DOHH2 (cell line): ENCODE measurements at regions not wholly inside any gene's neighbourhood (a gene's known extent, or its start where the extent isn't known, plus 50 kb on each side); places are given as distances from the start of the nearest gene placed in this dataset.
"Not testable (repeated sequence)": the region's sequence is repeated elsewhere in the genome, so short reads cannot be mapped to it uniquely, and the experiment has no call there.

ENCODE experiments used
- H3F3A ChIP-seq: fragments of 200-600 bp; sonication (generic), shearing (Covaris generic); 2 replicates; pipeline ENCODE4 v1.6.0; 2016; ENCODE audit warnings: antibody characterized with exemption, mild to moderate bottlenecking; ENCODE audit not compliant: control insufficient read depth, insufficient read depth
- H3K27ac ChIP-seq: fragments of 200-600 bp; sonication (generic); 2 replicates; pipeline ENCODE4 v1.5.1; 2014; ENCODE audit warnings: low read depth, mild to moderate bottlenecking, low read length, moderate library complexity
- H3K27me3 ChIP-seq: fragments of 200-600 bp; sonication (generic); 2 replicates; pipeline ENCODE4 v1.6.1; 2014; ENCODE audit warnings: mild to moderate bottlenecking, low read length, mixed read lengths; ENCODE audit not compliant: control insufficient read depth
- H3K36me3 ChIP-seq: fragments of 200-600 bp; sonication (generic); 2 replicates; pipeline ENCODE4 v1.6.1; 2014; ENCODE audit warnings: mild to moderate bottlenecking, low read length, moderate library complexity, mixed read lengths; ENCODE audit not compliant: control insufficient read depth
- H3K4me1 ChIP-seq: fragments of 200-600 bp; sonication (generic); 2 replicates; pipeline ENCODE4 v1.6.1; 2014; ENCODE audit warnings: mild to moderate bottlenecking, low read length, mixed read lengths; ENCODE audit not compliant: control insufficient read depth
- H3K4me2 ChIP-seq: fragments of 200-600 bp; sonication (generic); 2 replicates; pipeline ENCODE4 v1.6.0; 2014; ENCODE audit warnings: mild to moderate bottlenecking, low read length, moderate library complexity
- H3K4me3 ChIP-seq: fragments of 200-600 bp; sonication (generic); 2 replicates; pipeline ENCODE4 v1.5.1; 2014; ENCODE audit warnings: mild to moderate bottlenecking, low read length, mixed read lengths
- H3K79me2 ChIP-seq: fragments of 200-600 bp; sonication (generic); 2 replicates; pipeline ENCODE4 v1.6.1; 2014; ENCODE audit warnings: mild to moderate bottlenecking, low read length, mixed read lengths; ENCODE audit not compliant: control insufficient read depth
- H3K9me2 ChIP-seq: fragments of 200-600 bp; sonication (generic); replicated peaks from 2 replicates; pipeline ENCODE4 v1.6.1; 2014; ENCODE audit warnings: mild to moderate bottlenecking, low read length, mixed read lengths; ENCODE audit not compliant: control insufficient read depth
- H3K9me3 ChIP-seq: fragments of 200-600 bp; sonication (generic); 2 replicates; pipeline ENCODE4 v1.6.1; 2014; ENCODE audit warnings: antibody characterized with exemption, low read length, mixed read lengths; ENCODE audit not compliant: control insufficient read depth, insufficient read depth
- H4K20me1 ChIP-seq: fragments of 200-600 bp; sonication (generic); 2 replicates; pipeline ENCODE4 v1.6.0; 2014; ENCODE audit warnings: low read depth, mild to moderate bottlenecking, antibody characterized with exemption, low read length, moderate library complexity; ENCODE audit not compliant: control insufficient read depth, insufficient read depth
- CTCF ChIP-seq: fragments of 200-600 bp; sonication (generic); IDR thresholded peaks from one replicate; pipeline ENCODE4 v1.5.1; 2014; ENCODE audit warnings: antibody characterized with exemption, mild to moderate bottlenecking, low read depth, low read length; ENCODE audit not compliant: poor library complexity, severe bottlenecking
- EZH2phosphoT487 ChIP-seq: fragments of 200-600 bp; sonication (generic); IDR thresholded peaks from 2 replicates; pipeline ENCODE4 v1.6.1; 2017; ENCODE audit warnings: borderline replicate concordance, mild to moderate bottlenecking, antibody characterized with exemption, low read length, moderate library complexity, mixed read lengths

GRCh38 chrX:99988532-99988931 lies 421.5 kb downstream of the PCDH19 start:
- H3K27ac ChIP-seq, H3K27me3 ChIP-seq: not testable (repeated sequence)

GRCh38 chrX:99973572-99974226 lies 436.4 kb downstream of the PCDH19 start:
- no peak for TF ChIP-seq CTCF

More at GRCh38 chrX:99988532-99988931, 421.5 kb downstream of the PCDH19 start:
- H3K9me2 ChIP-seq, H3K4me3 ChIP-seq, H3K36me3 ChIP-seq, H3K79me2 ChIP-seq, H3F3A ChIP-seq, H3K9me3 ChIP-seq, H4K20me1 ChIP-seq, H3K4me1 ChIP-seq, H3K4me2 ChIP-seq: not testable (repeated sequence)

DNA sequence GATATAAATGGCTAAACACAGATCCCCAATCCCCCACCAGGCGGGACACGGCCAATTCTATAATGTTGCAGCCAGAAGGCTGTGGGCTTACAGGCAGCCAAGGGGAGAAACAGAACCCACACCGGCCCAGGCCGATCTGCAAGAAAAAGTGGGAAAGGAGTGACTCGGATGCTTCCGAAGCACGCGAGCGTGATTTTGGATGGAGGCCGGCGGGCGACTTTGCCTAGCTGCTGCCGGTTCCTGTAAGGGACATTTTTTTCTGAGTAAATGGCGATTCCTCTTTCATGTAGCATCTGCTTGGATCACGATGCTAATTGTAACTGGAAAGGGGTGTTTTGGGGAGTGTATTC lies 470.2 kb downstream of the PCDH19 start:
- no peak overlapping the region for H3K27ac ChIP-seq
- no peaks in the 10 kb centered on the region for H3K4me1 ChIP-seq
- H3F3A ChIP-seq, result no peaks in the 10 kb centered on the region
- H3K36me3 ChIP-seq, result no peaks in the 10 kb centered on the region
- no peaks in the 10 kb centered on the region for H3K27me3 ChIP-seq
- no peak overlapping the region for H3K4me2 ChIP-seq
- no peaks in the 10 kb centered on the region for H3K9me2 ChIP-seq
- TF ChIP-seq EZH2phosphoT487 (no peak), CTCF (no peak)
- H3K79me2 ChIP-seq, result no peaks in the 10 kb centered on the region
- H3K9me3 ChIP-seq, result no peaks in the 10 kb centered on the region
- no peaks in the 10 kb centered on the region for H4K20me1 ChIP-seq
- H3K4me3 ChIP-seq, result no peak overlapping the region

More at GRCh38 chrX:99973572-99974226, 436.4 kb downstream of the PCDH19 start:
- H3F3A ChIP-seq, result no peaks in the 10 kb centered on the region
- H3K4me3 ChIP-seq, result no peak overlapping the region
- no peak overlapping the region for H3K27ac ChIP-seq
- H3K4me2 ChIP-seq, result no peak overlapping the region
- no peaks in the 10 kb centered on the region for H3K79me2 ChIP-seq
- no peaks in the 10 kb centered on the region for H3K9me3 ChIP-seq
- no peaks in the 10 kb centered on the region for H3K4me1 ChIP-seq
- H3K36me3 ChIP-seq, result no peaks in the 10 kb centered on the region
- H3K9me2 ChIP-seq, result no peaks in the 10 kb centered on the region
- no peaks in the 10 kb centered on the region for H4K20me1 ChIP-seq
- no peaks in the 10 kb centered on the region for H3K27me3 ChIP-seq

DNA sequence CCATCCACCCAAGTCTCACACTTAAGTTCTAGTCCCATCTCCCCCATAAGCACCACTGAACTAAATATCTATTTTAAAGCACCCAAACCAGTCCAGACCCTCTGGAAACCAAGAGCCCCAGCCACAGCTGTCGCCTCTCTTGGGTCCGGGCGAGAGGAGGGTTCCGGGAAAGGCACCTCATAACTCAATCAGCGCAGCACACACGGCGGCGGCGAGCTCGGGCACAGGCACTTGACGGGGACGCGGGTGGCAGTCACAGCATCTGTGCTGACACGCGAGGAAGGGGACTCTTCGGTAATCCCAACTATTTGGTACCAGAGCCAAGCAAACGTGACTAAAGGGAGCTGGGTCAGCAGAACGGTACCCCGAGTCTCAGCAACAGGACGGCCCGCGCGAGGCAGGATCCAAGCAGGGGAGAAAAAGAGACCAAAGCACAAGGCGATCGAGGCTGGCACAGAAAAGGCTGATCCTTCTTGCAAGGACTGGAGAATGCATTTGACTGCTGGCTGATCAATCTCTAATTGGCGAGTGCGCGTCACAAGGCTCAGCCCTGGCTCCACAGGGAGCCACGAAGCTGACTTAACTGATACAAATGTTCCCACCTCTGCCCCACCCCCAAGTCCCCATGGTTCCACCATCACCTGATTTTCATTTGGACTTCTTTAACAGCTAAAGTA lies 470.7 kb downstream of the PCDH19 start:
- H3K4me1 ChIP-seq, H3K4me3 ChIP-seq, H3K4me2 ChIP-seq, H3K9me3 ChIP-seq, H3K36me3 ChIP-seq, H3K79me2 ChIP-seq, H3K9me2 ChIP-seq, H3K27ac ChIP-seq, H3K27me3 ChIP-seq, H4K20me1 ChIP-seq, H3F3A ChIP-seq: not testable (repeated sequence)
